WTC11 (cell line): ENCODE measurements at regions not wholly inside any gene's neighbourhood (a gene's known extent, or its start where the extent isn't known, plus 50 kb on each side); places are given as distances from the start of the nearest gene placed in this dataset.

Experiments used
- ATAC-seq: fragments of 200-7000 bp; cut with Tn5 transposase; 2 replicates; pipeline ENCODE4 v1.10.0; 2021; ENCODE audit warnings: mild to moderate bottlenecking, moderate library complexity
- CTCF ChIA-PET: fragments of 300-600 bp; sonication (Branson Sonifier 250); formaldehyde crosslinking; loops from one replicate; lab custom pipeline; 2021; ENCODE audit warnings: antibody characterized with exemption; lab: Charles Lee
- POLR2A ChIA-PET: fragments of 350-600 bp; sonication (Branson Sonifier 250); formaldehyde crosslinking; loops from one replicate; lab custom pipeline; 2021; ENCODE audit warnings: antibody characterized with exemption; lab: Charles Lee
- DNase-seq: peaks from one replicate; pipeline ENCODE4 v3.0.0; 2021; ENCODE audit warnings: low spot score
- H3K27ac Mint-ChIP-seq: 2 replicates; pipeline ENCODE4 v1.8.0; 2021; ENCODE audit warnings: mixed read lengths
- H3K27me3 Mint-ChIP-seq: 2 replicates; pipeline ENCODE4 v1.8.0; 2021; ENCODE audit warnings: low read depth, mild to moderate bottlenecking, moderate library complexity, mixed read lengths
- H3K36me3 Mint-ChIP-seq: 2 replicates; pipeline ENCODE4 v1.8.0; 2021; ENCODE audit warnings: mixed read lengths
- H3K4me1 Mint-ChIP-seq: 2 replicates; pipeline ENCODE4 v1.8.0; 2022; ENCODE audit warnings: mixed read lengths
- H3K4me3 Mint-ChIP-seq: 2 replicates; pipeline ENCODE4 v1.8.0; 2021; ENCODE audit warnings: mild to moderate bottlenecking, moderate library complexity, mixed read lengths
- H3K9me3 Mint-ChIP-seq: 2 replicates; pipeline ENCODE4 v1.8.0; 2021; ENCODE audit warnings: mixed read lengths
- ATF2 ChIP-seq: sonication (generic); formaldehyde crosslinking; IDR thresholded peaks from 2 replicates; pipeline ENCODE4 v1.8.1; 2022; ENCODE audit warnings: low read depth, missing genetic modification reagents, borderline replicate concordance
- CREB1 ChIP-seq: sonication (generic); formaldehyde crosslinking; IDR thresholded peaks from 2 replicates; pipeline ENCODE4 v1.8.0; 2023; ENCODE audit warnings: mild to moderate bottlenecking, missing genetic modification reagents
- CREM ChIP-seq: sonication (generic); formaldehyde crosslinking; IDR thresholded peaks from 2 replicates; pipeline ENCODE4 v1.8.1; 2022; ENCODE audit warnings: mild to moderate bottlenecking, missing genetic modification reagents, moderate library complexity
- E2F1 ChIP-seq: sonication (generic); formaldehyde crosslinking; IDR thresholded peaks from 2 replicates; pipeline ENCODE4 v1.8.0; 2022; ENCODE audit warnings: mild to moderate bottlenecking, missing genetic modification reagents
- EMX1 ChIP-seq: fragments of 250-450 bp; sonication (Bioruptor Pico); IDR thresholded peaks from 2 replicates; pipeline ENCODE4 v1.8.0; 2021; ENCODE audit warnings: mild to moderate bottlenecking
- ESRRA ChIP-seq: sonication (generic); formaldehyde crosslinking; IDR thresholded peaks from 2 replicates; pipeline ENCODE4 v1.8.1; 2022; ENCODE audit warnings: mild to moderate bottlenecking, missing genetic modification reagents, borderline replicate concordance
- ETV6 ChIP-seq: sonication (generic); formaldehyde crosslinking; IDR thresholded peaks from 2 replicates; pipeline ENCODE4 v1.8.1; 2022; ENCODE audit warnings: mild to moderate bottlenecking, missing genetic modification reagents
- JUN ChIP-seq: sonication (generic); formaldehyde crosslinking; IDR thresholded peaks from 2 replicates; pipeline ENCODE4 v1.8.0; 2023; ENCODE audit warnings: mild to moderate bottlenecking, missing genetic modification reagents
- MXD4 ChIP-seq: fragments of 250-450 bp; sonication (Bioruptor Pico); IDR thresholded peaks from 2 replicates; pipeline ENCODE4 v1.8.0; 2021; ENCODE audit warnings: mild to moderate bottlenecking, moderate library complexity, borderline replicate concordance
- NFATC4 ChIP-seq: fragments of 250-450 bp; sonication (Bioruptor Pico); IDR thresholded peaks from 2 replicates; pipeline ENCODE4 v1.9.0; 2021; ENCODE audit warnings: mild to moderate bottlenecking
- TCF7 ChIP-seq: sonication (generic); formaldehyde crosslinking; IDR thresholded peaks from 2 replicates; pipeline ENCODE4 v1.8.0; 2022; ENCODE audit warnings: mild to moderate bottlenecking, low read depth, missing genetic modification reagents, moderate library complexity
- TEAD1 ChIP-seq: sonication (generic); formaldehyde crosslinking; IDR thresholded peaks from 2 replicates; pipeline ENCODE4 v1.8.0; 2022; ENCODE audit warnings: mild to moderate bottlenecking, missing genetic modification reagents
- TEAD4 ChIP-seq: sonication (generic); formaldehyde crosslinking; IDR thresholded peaks from 2 replicates; pipeline ENCODE4 v1.8.0; 2022; ENCODE audit warnings: mild to moderate bottlenecking, missing genetic modification reagents
- TP53 ChIP-seq: sonication (generic); formaldehyde crosslinking; IDR thresholded peaks from 2 replicates; pipeline ENCODE4 v1.8.1; 2023; ENCODE audit warnings: mild to moderate bottlenecking, missing genetic modification reagents
- ZNF121 ChIP-seq: sonication (generic); formaldehyde crosslinking; IDR thresholded peaks from 2 replicates; pipeline ENCODE4 v1.8.0; 2023; ENCODE audit warnings: missing genetic modification reagents
- ZNF232 ChIP-seq: sonication (generic); formaldehyde crosslinking; IDR thresholded peaks from 2 replicates; pipeline ENCODE4 v1.8.0; 2022; ENCODE audit warnings: mild to moderate bottlenecking, missing genetic modification reagents
- ZNF396 ChIP-seq: fragments of 250-450 bp; sonication (Bioruptor Pico); IDR thresholded peaks from 2 replicates; pipeline ENCODE4 v1.8.0; 2021; ENCODE audit warnings: mild to moderate bottlenecking, moderate library complexity, borderline replicate concordance
- ZNF416 ChIP-seq: fragments of 250-450 bp; sonication (Bioruptor Pico); IDR thresholded peaks from 2 replicates; pipeline ENCODE4 v1.9.0; 2021; ENCODE audit warnings: mild to moderate bottlenecking, inconsistent platforms
- ZNF423 ChIP-seq: fragments of 250-450 bp; sonication (Bioruptor Pico); IDR thresholded peaks from 2 replicates; pipeline ENCODE4 v2.1.2; 2022; ENCODE audit warnings: mild to moderate bottlenecking, moderate library complexity
- ZNF671 ChIP-seq: fragments of 250-450 bp; sonication (Bioruptor Pico); IDR thresholded peaks from 2 replicates; pipeline ENCODE4 v1.8.0; 2021; ENCODE audit warnings: mild to moderate bottlenecking
- ZSCAN18 ChIP-seq: fragments of 250-450 bp; sonication (Bioruptor Pico); IDR thresholded peaks from 2 replicates; pipeline ENCODE4 v2.1.2; 2022; ENCODE audit warnings: mild to moderate bottlenecking, moderate library complexity
- TF ChIP-seq, protein P1 (sequence below): sonication (generic); formaldehyde crosslinking; IDR thresholded peaks from 2 replicates; pipeline ENCODE4 v1.8.1; 2023; ENCODE audit warnings: mild to moderate bottlenecking, moderate library complexity, missing genetic modification reagents
- TF ChIP-seq, protein P2 (sequence below): fragments of 250-450 bp; sonication (Bioruptor Pico); IDR thresholded peaks from 2 replicates; pipeline ENCODE4 v1.9.0; 2021; ENCODE audit warnings: moderate library complexity, mild to moderate bottlenecking, inconsistent platforms, borderline replicate concordance
- TF ChIP-seq, protein P3 (sequence below): fragments of 200-600 bp; IDR thresholded peaks from 2 replicates; pipeline ENCODE4 v1.8.0; 2022; ENCODE audit warnings: antibody characterized with exemption

- TF ChIP-seq CREM (CRISPR knock-in tag) (no peak), ATF2 (no peak), JUN (CRISPR knock-in tag) (no peak), TEAD1 (CRISPR knock-in tag) (no peak), TCF7 (CRISPR knock-in tag) (no peak), MXD4 (no peak), E2F1 (CRISPR knock-in tag) (no peak), ETV6 (CRISPR knock-in tag) (no peak), TEAD4 (no peak), CREB1 (CRISPR knock-in tag) (no peak)
- TF ChIP-seq, protein P1, sequence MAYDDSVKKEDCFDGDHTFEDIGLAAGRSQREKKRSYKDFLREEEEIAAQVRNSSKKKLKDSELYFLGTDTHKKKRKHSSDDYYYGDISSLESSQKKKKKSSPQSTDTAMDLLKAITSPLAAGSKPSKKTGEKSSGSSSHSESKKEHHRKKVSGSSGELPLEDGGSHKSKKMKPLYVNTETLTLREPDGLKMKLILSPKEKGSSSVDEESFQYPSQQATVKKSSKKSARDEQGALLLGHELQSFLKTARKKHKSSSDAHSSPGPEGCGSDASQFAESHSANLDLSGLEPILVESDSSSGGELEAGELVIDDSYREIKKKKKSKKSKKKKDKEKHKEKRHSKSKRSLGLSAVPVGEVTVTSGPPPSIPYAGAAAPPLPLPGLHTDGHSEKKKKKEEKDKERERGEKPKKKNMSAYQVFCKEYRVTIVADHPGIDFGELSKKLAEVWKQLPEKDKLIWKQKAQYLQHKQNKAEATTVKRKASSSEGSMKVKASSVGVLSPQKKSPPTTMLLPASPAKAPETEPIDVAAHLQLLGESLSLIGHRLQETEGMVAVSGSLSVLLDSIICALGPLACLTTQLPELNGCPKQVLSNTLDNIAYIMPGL: no peak
- TF ChIP-seq, protein P2, sequence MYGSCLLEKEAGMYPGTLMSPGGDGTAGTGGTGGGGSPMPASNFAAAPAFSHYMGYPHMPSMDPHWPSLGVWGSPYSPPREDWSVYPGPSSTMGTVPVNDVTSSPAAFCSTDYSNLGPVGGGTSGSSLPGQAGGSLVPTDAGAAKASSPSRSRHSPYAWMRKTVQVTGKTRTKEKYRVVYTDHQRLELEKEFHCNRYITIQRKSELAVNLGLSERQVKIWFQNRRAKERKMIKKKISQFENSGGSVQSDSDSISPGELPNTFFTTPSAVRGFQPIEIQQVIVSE (CRISPR knock-in tag): no peak
- TF ChIP-seq, protein P3, sequence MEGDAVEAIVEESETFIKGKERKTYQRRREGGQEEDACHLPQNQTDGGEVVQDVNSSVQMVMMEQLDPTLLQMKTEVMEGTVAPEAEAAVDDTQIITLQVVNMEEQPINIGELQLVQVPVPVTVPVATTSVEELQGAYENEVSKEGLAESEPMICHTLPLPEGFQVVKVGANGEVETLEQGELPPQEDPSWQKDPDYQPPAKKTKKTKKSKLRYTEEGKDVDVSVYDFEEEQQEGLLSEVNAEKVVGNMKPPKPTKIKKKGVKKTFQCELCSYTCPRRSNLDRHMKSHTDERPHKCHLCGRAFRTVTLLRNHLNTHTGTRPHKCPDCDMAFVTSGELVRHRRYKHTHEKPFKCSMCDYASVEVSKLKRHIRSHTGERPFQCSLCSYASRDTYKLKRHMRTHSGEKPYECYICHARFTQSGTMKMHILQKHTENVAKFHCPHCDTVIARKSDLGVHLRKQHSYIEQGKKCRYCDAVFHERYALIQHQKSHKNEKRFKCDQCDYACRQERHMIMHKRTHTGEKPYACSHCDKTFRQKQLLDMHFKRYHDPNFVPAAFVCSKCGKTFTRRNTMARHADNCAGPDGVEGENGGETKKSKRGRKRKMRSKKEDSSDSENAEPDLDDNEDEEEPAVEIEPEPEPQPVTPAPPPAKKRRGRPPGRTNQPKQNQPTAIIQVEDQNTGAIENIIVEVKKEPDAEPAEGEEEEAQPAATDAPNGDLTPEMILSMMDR: no peak
- peaks cover 11% of the 10 kb centered on the region for H3K9me3 Mint-ChIP-seq
- H3K27me3 Mint-ChIP-seq: no peaks in the 10 kb centered on the region; the same call in 1 of the 2 replicates
- POLR2A ChIA-PET: no interaction called here
- no peak overlapping the region for H3K27ac Mint-ChIP-seq
- ATAC-seq: no peak
- H3K36me3 Mint-ChIP-seq: no peaks in the 10 kb centered on the region
- no peak for DNase-seq
- CTCF ChIA-PET: interaction anchor here (1.5 kb wide), 1 partner anchor 175 kb away, joined by 4 read pairs; no protein-coding TSS in a partner anchor
- H3K4me3 Mint-ChIP-seq: no peak overlapping the region
- H3K4me1 Mint-ChIP-seq: peaks cover 14% of the 10 kb centered on the region
Observed at GRCh38 chr3:194857469-194858113, 171.9 kb downstream of the FAM43A start.

DNA sequence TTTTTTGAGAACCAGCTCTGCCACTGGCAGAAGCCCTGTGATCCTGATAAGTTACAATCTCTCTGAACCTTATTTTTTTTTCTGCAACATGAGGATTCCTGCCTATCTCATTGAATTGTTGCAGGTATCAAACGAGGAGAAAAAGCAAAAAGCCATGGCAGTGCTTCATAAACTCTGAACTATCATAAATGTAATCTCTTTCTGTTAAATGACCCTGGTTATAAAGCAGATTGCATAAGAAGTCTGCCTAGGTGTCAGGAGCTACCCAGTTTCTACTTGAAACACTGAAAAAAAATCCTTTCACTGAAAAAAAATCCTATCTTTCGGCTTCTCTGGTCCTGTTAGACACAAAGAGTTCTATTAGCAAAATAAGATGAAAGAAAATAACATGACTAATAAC, 172.7 kb downstream of the FAM43A start:
- CTCF ChIA-PET: no interaction called here
- H3K36me3 Mint-ChIP-seq: no peaks in the 10 kb centered on the region
- TF ChIP-seq CREM (CRISPR knock-in tag) (no peak), ZSCAN18 (no peak), TP53 (CRISPR knock-in tag) (no peak), ZNF396 (CRISPR knock-in tag) (no peak), NFATC4 (no peak), ZNF671 (CRISPR knock-in tag) (no peak), ZNF232 (no peak), ESRRA (CRISPR knock-in tag) (no peak), EMX1 (CRISPR knock-in tag) (no peak), ZNF121 (no peak), TEAD1 (CRISPR knock-in tag) (no peak), ZNF423 (no peak), ZNF416 (CRISPR knock-in tag) (no peak)
- TF ChIP-seq, protein P1: no peak
- TF ChIP-seq, all 79 proteins: peak for 0
- H3K9me3 Mint-ChIP-seq: peaks cover 11% of the 10 kb centered on the region
- DNase-seq (no peak), ATAC-seq (no peak)
- H3K4me3 Mint-ChIP-seq: no peak overlapping the region
- no peaks in the 10 kb centered on the region; the same call in 1 of the 2 replicates for H3K27me3 Mint-ChIP-seq
- POLR2A ChIA-PET: interaction anchor here (0.6 kb wide), 1 partner anchor 99 kb away, joined by 5 read pairs; no protein-coding TSS in a partner anchor
- H3K4me1 Mint-ChIP-seq: peaks cover 14% of the 10 kb centered on the region
- H3K27ac Mint-ChIP-seq: no peak overlapping the region
